K562 (cell line): ENCODE measurements at regions not wholly inside any gene's neighbourhood (a gene's known extent, or its start where the extent isn't known, plus 50 kb on each side); places are given as distances from the start of the nearest gene placed in this dataset.

ENCODE experiments used
- ATAC-seq: fragments of 200-7000 bp; cut with Tn5 transposase; 3 replicates; pipeline ENCODE4 v1.9.1; 2020; ENCODE audit warnings: moderate library complexity
- BruUV-seq: library from RNA; stranded (reverse); fragments of 400-500 nt; replicated peaks from 2 replicates; lab custom pipeline; 2021; lab: Mats Ljungman, UMichigan
- CTCF ChIA-PET: fragments of 300-600 bp; formaldehyde crosslinking; extraction: SDS; loops from one replicate; lab custom pipeline; 2021; ENCODE audit warnings: low intra/inter-chr PET ratio; lab: Yijun Ruan, JAX
- POLR2A ChIA-PET: fragments of 300-600, 350-650 bp; sonication (Branson Sonifier 250); formaldehyde crosslinking; extraction: SDS; loops from one replicate; lab custom pipeline; 2021; ENCODE audit warnings: antibody characterized with exemption, inconsistent platforms; lab: Yijun Ruan, JAX
- DNase-seq, 4 experiments: peaks; one replicate each; pipeline versions ENCODE4 v3.0.0 to v3.0.0-alpha.2; 2011 to 2018; ENCODE audit warnings: low spot score in 3 of 4, mixed read lengths in 3 of 4; ENCODE audit errors: extremely low read depth in 1 of 4
- FAIRE-seq: peaks from 2 replicates; lab custom pipeline; 2011; peaks lifted over from hg19 to GRCh38; lab: Jason Lieb, UNC
- H2AFZ ChIP-seq: 2 replicates; pipeline ENCODE4 v1.6.0; 2011; ENCODE audit warnings: low read depth, low read length, control low read depth, inconsistent platforms
- H3K27ac ChIP-seq: fragments of 200-600 bp; 3 replicates; pipeline ENCODE4 v1.8.0; 2011; ENCODE audit warnings: low read depth, mild to moderate bottlenecking, control low read depth, inconsistent platforms, low read length, moderate library complexity, mixed read lengths; ENCODE audit errors: extremely low read depth
- H3K27me3 ChIP-seq, 2 experiments: fragments of 300-600 bp in 1 of 2; 2 replicates in 1 of 2; 3 replicates in 1 of 2; pipeline versions ENCODE4 v1.6.0 to v1.8.0; 2011; ENCODE audit warnings: inconsistent platforms in 2 of 2, low read length in 2 of 2, mild to moderate bottlenecking in 1 of 2, mixed read lengths in 1 of 2, moderate library complexity in 1 of 2; ENCODE audit not compliant: control insufficient read depth in 2 of 2, insufficient read depth in 2 of 2
- H3K36me3 ChIP-seq: fragments of 300-600 bp; 3 replicates; pipeline ENCODE4 v1.8.0; 2011; ENCODE audit warnings: mild to moderate bottlenecking, low read length, inconsistent platforms; ENCODE audit not compliant: control insufficient read depth, insufficient read depth
- H3K4me1 ChIP-seq, 2 experiments: fragments of 200-600 bp in 1 of 2; replicated peaks in 1 of 2; 2 replicates in 1 of 2; 3 replicates in 1 of 2; pipeline versions ENCODE4 v1.5.1 to v1.8.0; 2011; ENCODE audit warnings: inconsistent platforms in 2 of 2, low read length in 2 of 2, mild to moderate bottlenecking in 1 of 2, mixed read lengths in 1 of 2, moderate library complexity in 1 of 2; ENCODE audit not compliant: control insufficient read depth in 2 of 2, insufficient read depth in 2 of 2
- H3K4me2 ChIP-seq: 2 replicates; pipeline ENCODE4 v1.6.1; 2011; ENCODE audit warnings: low read length, control low read depth, inconsistent platforms, mixed read lengths; ENCODE audit not compliant: insufficient read depth
- H3K4me3 ChIP-seq: fragments of 200-600 bp; sonication (generic), shearing (Covaris generic); 2 replicates; pipeline ENCODE4 v1.5.1; 2016; ENCODE audit warnings: control low read depth, inconsistent platforms
- H3K79me2 ChIP-seq: fragments of 200-600 bp; 3 replicates; pipeline ENCODE4 v1.8.0; 2011; ENCODE audit warnings: low read length, inconsistent platforms; ENCODE audit not compliant: control insufficient read depth, insufficient read depth
- H3K9ac ChIP-seq, 2 experiments: 2 replicates each; pipeline versions ENCODE4 v1.6.0 to v1.6.1; 2011; ENCODE audit warnings: low read depth in 2 of 2, low read length in 2 of 2, control low read depth in 1 of 2, inconsistent platforms in 1 of 2, mild to moderate bottlenecking in 1 of 2, mixed read lengths in 1 of 2; ENCODE audit not compliant: insufficient read depth in 1 of 2
- H3K9me1 ChIP-seq: one replicate; pipeline ENCODE4 v1.6.0; 2011; ENCODE audit warnings: inconsistent platforms, mild to moderate bottlenecking, low read length, moderate library complexity; ENCODE audit not compliant: control insufficient read depth, insufficient read depth
- H3K9me3 ChIP-seq: replicated peaks from 2 replicates; pipeline ENCODE4 v1.5.1; 2011; ENCODE audit warnings: low read depth, low read length, inconsistent platforms; ENCODE audit not compliant: control insufficient read depth, insufficient read depth
- H4K20me1 ChIP-seq: replicated peaks from 2 replicates; pipeline ENCODE4 v1.6.1; 2011; ENCODE audit warnings: low read length, inconsistent platforms, mixed read lengths; ENCODE audit not compliant: control insufficient read depth, insufficient read depth
- CBFA2T3 ChIP-seq: fragments of 450-650 bp; IDR thresholded peaks from 2 replicates; pipeline ENCODE4 v1.6.1; 2017
- FOXK2 ChIP-seq, 2 experiments: fragments of 450-650 bp; IDR thresholded peaks in 1 of 2; conservative IDR thresholded peaks in 1 of 2; 2 replicates each; pipeline ENCODE4 v1.6.1; 2016; ENCODE audit warnings: low read depth in 2 of 2, mild to moderate bottlenecking in 1 of 2
- JUN ChIP-seq, 2 experiments: sonication (generic) in 1 of 2; formaldehyde crosslinking in 1 of 2; IDR thresholded peaks; 2 replicates each; pipeline versions ENCODE4 v1.6.1 to v1.8.0; 2012 to 2022; ENCODE audit warnings: borderline replicate concordance in 2 of 2, mild to moderate bottlenecking in 2 of 2, improper control_type of control experiment in 1 of 2, low read depth in 1 of 2, low read length in 1 of 2, missing genetic modification reagents in 1 of 2
- MEF2D ChIP-seq: conservative IDR thresholded peaks from 2 replicates; pipeline ENCODE4 v1.6.1; 2016; ENCODE audit warnings: low read depth, missing genetic modification characterization, missing compliant biosample characterization
- TAF9B ChIP-seq: fragments of 450-650 bp; IDR thresholded peaks from 2 replicates; pipeline ENCODE4 v1.6.1; 2018; ENCODE audit warnings: mild to moderate bottlenecking; ENCODE audit not compliant: partially characterized antibody
- TEAD2 ChIP-seq: fragments of 450-650 bp; IDR thresholded peaks from 2 replicates; pipeline ENCODE4 v1.6.1; 2016; ENCODE audit warnings: missing genetic modification characterization, control low read depth, missing compliant biosample characterization
- ZNF217 ChIP-seq: sonication (generic); formaldehyde crosslinking; IDR thresholded peaks from 2 replicates; pipeline ENCODE4 v1.8.0; 2022; ENCODE audit warnings: mild to moderate bottlenecking, missing genetic modification reagents
- ZNF311 ChIP-seq: fragments of 250-450 bp; sonication (Bioruptor Pico); IDR thresholded peaks from 2 replicates; pipeline ENCODE4 v1.4.0; 2020; ENCODE audit warnings: mild to moderate bottlenecking, moderate library complexity
- WGBS: fragments of 100-300 bp; shearing (Covaris generic); methylation state at CpG from one replicate; pipeline ENCODE4 v1.1.6; 2016; ENCODE audit warnings: low coverage, mixed read lengths; ENCODE audit not compliant: insufficient coverage; ENCODE audit errors: missing lambda C conversion rate; 5-methylcytosine and 5-hydroxymethylcytosine counted together
- in situ Hi-C: fragments of 300-500 bp; cut with MboI; formaldehyde crosslinking; loops from 4 replicates; pipeline ENCODE4 v1.15.0; 2018; ENCODE audit warnings: inconsistent platforms, mixed read lengths
- intact Hi-C: fragments of 100-400 bp; cut with micrococcal nuclease; formaldehyde crosslinking; loops from 2 replicates; pipeline ENCODE4 v1.14.2; 2022
- TF ChIP-seq, protein P1 (sequence below): fragments of 450-650 bp; IDR thresholded peaks from 2 replicates; pipeline ENCODE4 v1.6.1; 2016; ENCODE audit warnings: antibody characterized with exemption
- TF ChIP-seq, protein P2 (sequence below): fragments of 250-450 bp; sonication (Bioruptor Pico); IDR thresholded peaks from 2 replicates; pipeline ENCODE4 v1.6.1; 2021; ENCODE audit warnings: mild to moderate bottlenecking
- TF ChIP-seq, protein P3 (sequence below): sonication (generic); formaldehyde crosslinking; IDR thresholded peaks from 2 replicates; pipeline ENCODE4 v1.8.1; 2023; ENCODE audit warnings: mild to moderate bottlenecking, missing genetic modification reagents
- TF ChIP-seq, protein P4 (sequence below), 3 experiments: fragments of 200-800 bp in 1 of 3; sonication (Bioruptor generic) in 1 of 3; sonication (generic) in 1 of 3; formaldehyde crosslinking in 1 of 3; IDR thresholded peaks; 2 replicates each; pipeline versions ENCODE4 v1.6.1 to v1.8.0; 2016 to 2022; ENCODE audit warnings: mild to moderate bottlenecking in 2 of 3, missing compliant biosample characterization in 2 of 3, missing genetic modification characterization in 2 of 3, missing genetic modification reagents in 1 of 3
- TF ChIP-seq, protein P5 (sequence below): fragments of 250-450 bp; sonication (Bioruptor Pico); IDR thresholded peaks from 2 replicates; pipeline ENCODE4 v1.4.0; 2020

DNA sequence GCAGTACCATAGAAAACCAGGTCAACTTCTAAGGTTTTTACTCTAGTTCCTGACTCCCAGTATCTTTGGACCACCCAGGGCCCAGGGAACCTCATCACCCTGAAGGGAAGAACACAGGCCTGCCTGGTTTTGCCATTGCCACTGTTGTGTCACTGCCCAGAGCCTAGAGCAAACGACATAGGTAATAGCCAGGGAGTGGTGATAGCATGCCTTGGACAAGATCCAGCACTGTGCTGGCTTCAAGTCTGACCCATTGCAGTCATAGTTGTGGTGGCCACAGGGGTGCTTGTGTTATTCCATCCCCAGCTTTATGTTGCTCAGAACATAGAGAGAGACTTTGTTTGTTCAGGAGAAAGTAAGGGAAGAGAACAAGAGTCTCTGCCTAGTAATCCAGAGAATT is 2310.2 kb downstream of the LRRC4C start:
- no peaks in the 10 kb centered on the region for H3K9me3 ChIP-seq
- CTCF ChIA-PET: no interaction called here
- no peak overlapping the region for H3K4me2 ChIP-seq
- POLR2A ChIA-PET: no interaction called here
- no peaks in the 10 kb centered on the region for H3K36me3 ChIP-seq
- DNase-seq (no peak), FAIRE-seq (no peak), ATAC-seq (no peak)
- H3K9me1 ChIP-seq: no peaks in the 10 kb centered on the region
- no peak overlapping the region for H3K4me3 ChIP-seq
- BruUV-seq: no TSS peak
- no peak overlapping the region for H3K9ac ChIP-seq
- intact Hi-C loops: no loop called here
- in situ Hi-C loops: no loop called here
- no peak overlapping the region for H3K27ac ChIP-seq
- TF ChIP-seq, protein P1, sequence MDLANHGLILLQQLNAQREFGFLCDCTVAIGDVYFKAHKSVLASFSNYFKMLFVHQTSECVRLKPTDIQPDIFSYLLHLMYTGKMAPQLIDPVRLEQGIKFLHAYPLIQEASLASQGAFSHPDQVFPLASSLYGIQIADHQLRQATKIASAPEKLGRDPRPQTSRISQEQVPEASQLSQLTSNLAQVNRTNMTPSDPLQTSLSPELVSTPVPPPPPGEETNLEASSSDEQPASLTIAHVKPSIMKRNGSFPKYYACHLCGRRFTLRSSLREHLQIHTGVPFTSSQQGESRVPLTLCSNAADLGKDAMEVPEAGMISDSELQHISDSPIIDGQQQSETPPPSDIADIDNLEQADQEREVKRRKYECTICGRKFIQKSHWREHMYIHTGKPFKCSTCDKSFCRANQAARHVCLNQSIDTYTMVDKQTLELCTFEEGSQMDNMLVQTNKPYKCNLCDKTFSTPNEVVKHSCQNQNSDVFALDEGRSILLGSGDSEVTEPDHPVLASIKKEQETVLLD: no peak
- TF ChIP-seq, protein P2, sequence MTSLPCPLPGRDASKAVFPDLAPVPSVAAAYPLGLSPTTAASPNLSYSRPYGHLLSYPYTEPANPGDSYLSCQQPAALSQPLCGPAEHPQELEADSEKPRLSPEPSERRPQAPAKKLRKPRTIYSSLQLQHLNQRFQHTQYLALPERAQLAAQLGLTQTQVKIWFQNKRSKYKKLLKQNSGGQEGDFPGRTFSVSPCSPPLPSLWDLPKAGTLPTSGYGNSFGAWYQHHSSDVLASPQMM: no peak
- TF ChIP-seq, protein P3, sequence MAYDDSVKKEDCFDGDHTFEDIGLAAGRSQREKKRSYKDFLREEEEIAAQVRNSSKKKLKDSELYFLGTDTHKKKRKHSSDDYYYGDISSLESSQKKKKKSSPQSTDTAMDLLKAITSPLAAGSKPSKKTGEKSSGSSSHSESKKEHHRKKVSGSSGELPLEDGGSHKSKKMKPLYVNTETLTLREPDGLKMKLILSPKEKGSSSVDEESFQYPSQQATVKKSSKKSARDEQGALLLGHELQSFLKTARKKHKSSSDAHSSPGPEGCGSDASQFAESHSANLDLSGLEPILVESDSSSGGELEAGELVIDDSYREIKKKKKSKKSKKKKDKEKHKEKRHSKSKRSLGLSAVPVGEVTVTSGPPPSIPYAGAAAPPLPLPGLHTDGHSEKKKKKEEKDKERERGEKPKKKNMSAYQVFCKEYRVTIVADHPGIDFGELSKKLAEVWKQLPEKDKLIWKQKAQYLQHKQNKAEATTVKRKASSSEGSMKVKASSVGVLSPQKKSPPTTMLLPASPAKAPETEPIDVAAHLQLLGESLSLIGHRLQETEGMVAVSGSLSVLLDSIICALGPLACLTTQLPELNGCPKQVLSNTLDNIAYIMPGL: no peak
- TF ChIP-seq FOXK2 (conservative IDR thresholded peaks at IDR 0.05 in 1 of 2, IDR thresholded peaks at IDR 0.05 in 1 of 2; ENCODE audit: low read depth in 2 of 2) (no peak), TAF9B (no peak), ZNF311 (CRISPR knock-in tag) (no peak), TEAD2 (tag) (no peak), JUN (IDR thresholded peaks at IDR 0.05; ENCODE audit: borderline replicate concordance, low read depth, low read length) (no peak), JUN (CRISPR knock-in tag; IDR thresholded peaks at IDR 0.05; ENCODE audit: borderline replicate concordance) (no peak), CBFA2T3 (no peak), MEF2D (tag) (no peak), ZNF217 (CRISPR knock-in tag) (no peak)
- TF ChIP-seq, protein P4, sequence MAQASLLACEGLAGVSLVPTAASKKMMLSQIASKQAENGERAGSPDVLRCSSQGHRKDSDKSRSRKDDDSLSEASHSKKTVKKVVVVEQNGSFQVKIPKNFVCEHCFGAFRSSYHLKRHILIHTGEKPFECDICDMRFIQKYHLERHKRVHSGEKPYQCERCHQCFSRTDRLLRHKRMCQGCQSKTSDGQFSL (CRISPR knock-in tag; IDR thresholded peaks at IDR 0.05): no peak
- TF ChIP-seq, protein P4 (tag; IDR thresholded peaks at IDR 0.05): no peak
- TF ChIP-seq, protein P5, sequence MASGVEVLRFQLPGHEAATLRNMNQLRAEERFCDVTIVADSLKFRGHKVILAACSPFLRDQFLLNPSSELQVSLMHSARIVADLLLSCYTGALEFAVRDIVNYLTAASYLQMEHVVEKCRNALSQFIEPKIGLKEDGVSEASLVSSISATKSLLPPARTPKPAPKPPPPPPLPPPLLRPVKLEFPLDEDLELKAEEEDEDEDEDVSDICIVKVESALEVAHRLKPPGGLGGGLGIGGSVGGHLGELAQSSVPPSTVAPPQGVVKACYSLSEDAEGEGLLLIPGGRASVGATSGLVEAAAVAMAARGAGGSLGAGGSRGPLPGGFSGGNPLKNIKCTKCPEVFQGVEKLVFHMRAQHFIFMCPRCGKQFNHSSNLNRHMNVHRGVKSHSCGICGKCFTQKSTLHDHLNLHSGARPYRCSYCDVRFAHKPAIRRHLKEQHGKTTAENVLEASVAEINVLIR (CRISPR knock-in tag): no peak
- 0% methylated on average over 1 of the region's 1 CpG for WGBS
- no peaks in the 10 kb centered on the region for H3K79me2 ChIP-seq
- H3K27me3 ChIP-seq: no peaks in the 10 kb centered on the region
- no peak overlapping the region for H2AFZ ChIP-seq
- H4K20me1 ChIP-seq: no peaks in the 10 kb centered on the region
- no peaks in the 10 kb centered on the region for H3K4me1 ChIP-seq
